Mucosa of rectum (tissue), 2 donors: ENCODE measurements at regions not wholly inside any gene's neighbourhood (a gene's known extent, or its start where the extent isn't known, plus 50 kb on each side); places are given as distances from the start of the nearest gene placed in this dataset.

ENCODE experiments used
- H3K27ac ChIP-seq, 2 donors: one replicate each; pipeline ENCODE4 v1.7.0; 2013; ENCODE audit warnings: inconsistent platforms in 2 of 2, low read depth in 2 of 2, low read length in 2 of 2
- H3K27me3 ChIP-seq, 2 donors: one replicate each; pipeline ENCODE4 v1.7.0; 2013; ENCODE audit warnings: low read length in 2 of 2; ENCODE audit not compliant: control insufficient read depth in 2 of 2, insufficient read depth in 2 of 2
- H3K36me3 ChIP-seq, 2 donors: one replicate each; pipeline ENCODE4 v1.7.0; 2013; ENCODE audit warnings: low read length in 2 of 2; ENCODE audit not compliant: control insufficient read depth in 2 of 2, insufficient read depth in 2 of 2
- H3K4me1 ChIP-seq, 2 donors: one replicate each; pipeline ENCODE4 v1.7.0; 2013; ENCODE audit warnings: low read length in 2 of 2, mild to moderate bottlenecking in 1 of 2; ENCODE audit not compliant: control insufficient read depth in 2 of 2, insufficient read depth in 2 of 2
- H3K4me3 ChIP-seq, 2 donors: one replicate each; pipeline ENCODE4 v1.7.0; 2013; ENCODE audit warnings: low read length in 2 of 2
- H3K9ac ChIP-seq, 2 donors: one replicate each; pipeline ENCODE4 v1.7.0; 2013; ENCODE audit warnings: low read length in 2 of 2, low read depth in 1 of 2, mild to moderate bottlenecking in 1 of 2
- H3K9me3 ChIP-seq, 2 donors: one replicate each; pipeline ENCODE4 v1.7.0; 2013; ENCODE audit warnings: low read length in 2 of 2; ENCODE audit not compliant: control insufficient read depth in 2 of 2
- donor health status: healthy.
- donor health status: Normal muscosa, but diverticular disease.

DNA sequence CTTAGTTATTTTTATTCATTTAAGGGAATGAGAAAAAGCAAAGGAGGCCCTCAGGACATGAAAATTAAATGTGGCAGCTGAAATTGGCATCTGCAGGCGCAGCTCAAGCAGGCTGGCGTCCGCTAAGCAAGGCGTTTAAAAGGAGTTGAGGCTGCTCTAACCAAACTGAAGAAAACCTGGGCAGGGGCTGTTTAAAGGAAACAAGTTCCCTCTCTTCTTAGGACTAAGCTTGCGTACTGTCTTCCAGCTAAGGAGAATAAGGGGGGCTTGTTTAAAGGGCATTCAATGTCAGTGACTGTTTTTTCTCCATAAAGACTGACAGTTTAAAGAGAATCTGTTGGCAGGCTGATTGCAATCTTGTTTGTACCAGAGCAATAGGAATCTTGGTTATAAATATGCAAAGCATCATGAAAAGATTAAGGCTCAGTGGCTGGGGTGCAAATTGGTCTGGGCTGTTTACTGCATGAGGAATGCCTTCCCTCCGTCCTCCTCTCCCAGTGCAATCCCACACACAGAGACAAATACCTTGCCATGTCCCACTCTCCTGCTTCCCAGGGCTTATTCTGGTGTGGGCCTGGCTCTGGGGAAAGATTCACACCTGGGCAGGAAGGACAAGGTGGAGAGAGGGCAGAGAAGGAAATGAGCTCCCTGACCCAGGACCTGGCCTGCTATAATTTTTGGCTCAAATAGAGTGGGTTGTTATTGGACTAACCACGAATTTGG is 85.9 kb upstream of the LIFR start:
- Histone ChIP-seq H3K9ac (no peak overlapping the region), H3K36me3 (no peaks in the 10 kb centered on the region), H3K27ac (no peak overlapping the region), H3K9me3 (no peaks in the 10 kb centered on the region), H3K27me3 (no peaks in the 10 kb centered on the region), H3K4me3 (no peak overlapping the region), H3K4me1 (no peaks in the 10 kb centered on the region)

DNA sequence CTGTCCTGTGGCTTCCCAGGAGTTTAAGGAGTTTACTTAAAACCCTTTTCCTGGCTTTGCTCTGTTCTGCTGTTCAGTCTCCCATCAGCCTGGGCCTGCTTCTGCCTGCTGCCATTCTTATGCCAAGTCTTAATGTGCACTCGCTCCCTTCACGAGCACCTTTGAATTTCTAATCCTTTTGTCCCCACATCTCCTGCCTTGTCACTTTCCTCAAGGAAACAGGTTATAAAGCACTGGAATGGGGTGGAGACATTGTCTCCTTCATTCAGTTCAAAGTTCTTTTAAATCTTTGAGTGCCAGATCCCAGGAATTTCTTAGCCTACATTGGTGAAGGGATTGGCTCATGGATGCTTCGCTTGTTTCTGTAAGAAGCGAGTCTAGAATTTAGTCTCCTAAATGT is 87.2 kb upstream of the LIFR start:
- Histone ChIP-seq H3K4me1 (no peaks in the 10 kb centered on the region), H3K9me3 (no peaks in the 10 kb centered on the region), H3K4me3 (no peak overlapping the region), H3K27ac (no peak overlapping the region), H3K9ac (no peak overlapping the region), H3K27me3 (no peaks in the 10 kb centered on the region), H3K36me3 (no peaks in the 10 kb centered on the region)

DNA sequence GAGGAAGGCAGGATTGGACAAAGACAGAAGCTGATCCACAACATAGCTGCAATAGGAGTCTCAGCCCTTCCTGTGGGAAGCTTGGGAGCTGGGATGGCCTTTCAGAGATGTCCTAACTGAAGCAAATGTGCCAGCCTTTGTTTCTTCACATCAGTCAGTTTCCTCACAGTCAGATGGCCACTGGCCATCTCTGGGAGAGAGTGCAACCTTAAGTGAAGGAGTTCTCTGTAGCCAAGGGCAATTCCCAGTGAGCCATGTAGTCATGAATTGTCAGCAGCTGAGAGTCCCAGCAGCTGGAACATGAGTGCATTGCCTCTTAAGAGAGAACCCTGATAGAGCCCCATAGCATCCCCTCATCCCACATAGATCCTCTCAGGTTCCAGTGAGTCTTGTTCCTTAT is 89.1 kb upstream of the LIFR start:
- no peak overlapping the region for H3K9ac ChIP-seq
- H3K27me3 ChIP-seq, result no peaks in the 10 kb centered on the region
- no peak overlapping the region for H3K27ac ChIP-seq
- no peak overlapping the region for H3K4me3 ChIP-seq
- no peaks in the 10 kb centered on the region for H3K4me1 ChIP-seq
- no peaks in the 10 kb centered on the region for H3K9me3 ChIP-seq
- no peaks in the 10 kb centered on the region for H3K36me3 ChIP-seq

DNA sequence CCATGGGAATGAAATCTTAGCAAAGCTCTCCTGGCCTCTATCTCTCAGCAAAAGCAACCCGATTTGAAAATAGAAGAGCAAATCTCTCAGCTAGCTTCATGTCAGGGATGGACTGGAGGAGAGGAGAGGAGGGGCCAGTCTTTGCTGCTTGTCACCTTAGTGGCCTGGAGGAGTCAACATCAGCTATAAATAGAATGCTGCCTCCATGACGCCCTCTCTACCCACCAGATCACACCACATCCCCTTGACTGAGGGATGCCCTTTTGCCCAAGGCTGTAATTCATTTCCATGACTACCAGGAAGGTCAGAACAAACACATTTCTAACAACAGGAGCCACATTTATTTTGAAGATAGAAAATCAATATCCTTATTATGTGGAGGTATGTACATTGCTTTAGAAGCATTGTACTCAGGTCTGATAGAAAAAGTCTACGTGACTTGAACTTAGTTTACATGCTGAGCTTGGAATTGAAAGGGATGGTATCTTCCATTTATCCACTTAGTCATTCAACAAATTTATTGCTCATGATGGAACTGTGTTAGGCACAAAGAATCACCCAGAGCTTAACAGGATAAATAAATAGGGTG is 92.4 kb upstream of the LIFR start:
- Histone ChIP-seq H3K36me3 (no peaks in the 10 kb centered on the region), H3K4me1 (no peaks in the 10 kb centered on the region), H3K9me3 (no peaks in the 10 kb centered on the region), H3K9ac (no peak overlapping the region), H3K27me3 (no peaks in the 10 kb centered on the region), H3K4me3 (no peak overlapping the region), H3K27ac (no peak overlapping the region)

DNA sequence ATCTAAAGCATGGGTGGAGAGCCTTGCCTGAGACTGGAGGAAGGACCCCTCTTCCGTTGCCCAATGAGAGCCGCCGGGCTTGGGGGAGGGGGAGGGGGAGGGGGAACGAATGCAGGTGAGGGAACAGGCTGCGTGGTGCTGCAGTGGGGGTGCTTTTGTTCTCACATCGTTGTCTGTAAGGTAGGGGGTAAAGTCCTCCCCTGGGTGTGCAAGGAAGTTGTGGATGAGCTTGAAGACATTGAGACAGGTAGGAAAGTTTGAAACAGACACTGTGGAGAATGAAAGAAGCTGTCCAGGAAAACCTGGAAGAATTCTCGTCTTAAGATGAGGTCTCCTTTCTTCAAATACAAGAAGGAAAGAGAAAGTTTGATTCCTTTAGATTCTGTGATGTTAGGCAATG is 94.1 kb upstream of the LIFR start:
- no peaks in the 10 kb centered on the region for H3K9me3 ChIP-seq
- H3K9ac ChIP-seq, result no peak overlapping the region
- no peaks in the 10 kb centered on the region for H3K36me3 ChIP-seq
- no peaks in the 10 kb centered on the region for H3K4me1 ChIP-seq
- H3K27me3 ChIP-seq, result peaks cover 0 to 2% of the 10 kb centered on the region in 2 donors
- H3K4me3 ChIP-seq, result no peak overlapping the region
- no peak overlapping the region for H3K27ac ChIP-seq

DNA sequence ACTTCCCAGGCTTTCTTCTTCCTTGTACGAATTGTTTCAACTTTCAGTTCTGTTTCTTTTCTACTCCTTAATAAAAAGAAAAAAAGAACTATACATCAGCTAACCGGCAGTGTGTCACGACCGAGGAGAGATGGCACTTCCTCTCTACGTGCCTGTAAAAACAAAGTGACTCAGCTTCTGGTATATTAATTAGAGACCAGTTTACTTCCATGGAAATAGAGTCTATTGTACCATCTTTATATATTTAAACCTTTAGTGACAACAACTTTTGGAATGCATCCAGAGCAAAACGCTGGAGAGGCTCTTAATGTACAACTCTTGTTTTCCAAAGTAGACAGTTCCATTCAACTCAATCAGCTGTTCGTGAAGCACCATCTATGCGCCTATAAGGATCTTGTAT is 94.5 kb upstream of the LIFR start:
- Histone ChIP-seq H3K36me3 (no peaks in the 10 kb centered on the region), H3K4me1 (no peaks in the 10 kb centered on the region), H3K9ac (no peak overlapping the region), H3K27me3 (peaks cover 0 to 2% of the 10 kb centered on the region in 2 donors), H3K9me3 (no peaks in the 10 kb centered on the region), H3K4me3 (no peak overlapping the region), H3K27ac (no peak overlapping the region)

DNA sequence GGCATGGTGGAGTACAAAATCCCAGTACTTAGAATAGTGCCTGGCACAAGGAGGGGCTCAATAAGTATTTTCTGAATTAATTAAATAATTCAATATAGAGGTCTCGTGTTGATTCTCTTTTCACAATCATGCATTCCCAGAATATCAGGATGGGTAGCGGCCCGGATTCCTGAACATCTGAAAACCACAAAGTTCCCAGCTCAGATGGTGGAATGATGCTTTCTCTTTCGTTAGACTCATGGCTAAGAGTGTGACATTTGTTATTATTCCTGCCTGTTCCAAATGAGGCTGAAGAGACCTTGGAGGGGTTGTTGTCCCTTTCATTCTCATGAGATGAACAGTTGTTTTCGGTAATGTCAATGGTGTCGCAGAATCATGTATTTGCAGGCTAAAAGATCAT is 95.4 kb upstream of the LIFR start:
- Histone ChIP-seq H3K9me3 (no peaks in the 10 kb centered on the region), H3K36me3 (no peaks in the 10 kb centered on the region), H3K9ac (no peak overlapping the region), H3K27ac (no peak overlapping the region), H3K4me3 (no peak overlapping the region), H3K4me1 (no peaks in the 10 kb centered on the region), H3K27me3 (peaks cover 0 to 2% of the 10 kb centered on the region in 2 donors)

DNA sequence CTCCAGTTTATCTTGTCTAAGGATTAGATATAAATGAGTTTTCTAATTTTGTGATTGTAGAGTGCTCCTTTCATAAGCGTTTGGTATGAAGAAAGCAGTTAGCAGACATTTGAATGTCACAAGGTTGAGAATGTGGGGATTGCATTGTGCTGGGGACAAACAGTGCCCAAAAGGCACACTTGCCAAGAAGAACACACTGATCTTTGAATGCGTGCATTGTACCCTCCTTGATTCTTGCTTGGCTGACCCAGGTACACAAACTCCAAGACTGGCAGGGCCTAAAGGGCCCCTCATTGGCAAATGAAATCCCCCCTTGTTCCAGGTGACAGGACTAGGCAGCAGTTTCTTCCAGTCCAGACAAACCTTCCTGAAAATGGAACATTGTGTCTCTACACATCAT is 96.9 kb upstream of the LIFR start:
- no peak overlapping the region for H3K27ac ChIP-seq

DNA sequence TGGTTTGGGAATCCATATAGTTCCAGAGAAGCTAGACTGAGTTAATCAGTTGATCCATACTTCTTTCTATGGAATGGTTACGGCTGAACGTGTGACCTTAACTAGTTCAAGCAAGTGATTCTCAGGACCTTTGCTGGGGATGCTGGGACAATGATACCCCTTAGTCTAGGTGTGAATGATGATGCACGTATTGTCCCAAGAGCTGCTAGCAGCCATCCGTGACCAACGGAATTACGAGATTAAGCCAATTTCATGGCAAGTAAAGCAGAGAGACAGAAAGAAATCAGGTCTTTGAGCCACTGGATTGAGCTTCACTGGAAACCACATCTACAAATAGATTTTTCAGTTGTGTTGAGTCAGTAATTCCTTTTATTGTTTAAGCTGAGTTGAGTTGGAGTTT is 99.2 kb upstream of the LIFR start:
- Histone ChIP-seq H3K9ac (no peak overlapping the region), H3K36me3 (no peaks in the 10 kb centered on the region), H3K4me1 (no peaks in the 10 kb centered on the region), H3K4me3 (no peak overlapping the region), H3K27ac (no peak overlapping the region), H3K9me3 (no peaks in the 10 kb centered on the region), H3K27me3 (peaks cover 0 to 2% of the 10 kb centered on the region in 2 donors)

More for the DNA sequence above, 96.9 kb upstream of the LIFR start:
- H3K36me3 ChIP-seq, result no peaks in the 10 kb centered on the region
- no peak overlapping the region for H3K4me3 ChIP-seq
- peaks cover 0 to 2% of the 10 kb centered on the region in 2 donors for H3K27me3 ChIP-seq
- H3K4me1 ChIP-seq, result no peaks in the 10 kb centered on the region
- H3K9ac ChIP-seq, result no peak overlapping the region
- H3K9me3 ChIP-seq, result no peaks in the 10 kb centered on the region

DNA sequence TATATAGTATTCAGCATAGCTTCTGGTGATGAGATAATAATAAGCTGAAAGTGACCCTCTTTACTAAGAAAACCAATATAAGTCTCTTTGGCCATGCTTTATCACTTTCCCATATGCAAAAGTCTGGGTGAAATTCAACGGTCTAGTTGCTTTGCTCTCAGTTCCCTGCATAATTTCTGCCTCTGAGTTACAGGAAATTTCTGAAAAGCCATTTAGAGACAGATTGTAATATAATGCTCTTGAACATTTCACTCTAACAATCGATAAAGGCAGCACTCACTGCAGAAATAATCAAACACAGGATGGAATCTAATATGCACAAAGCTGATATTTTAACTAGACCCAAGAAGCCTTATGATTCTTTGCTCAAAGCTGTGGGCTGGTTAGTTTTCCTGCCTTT is 100.1 kb upstream of the LIFR start:
- no peak overlapping the region for H3K9ac ChIP-seq
- no peaks in the 10 kb centered on the region for H3K9me3 ChIP-seq
- H3K36me3 ChIP-seq, result no peaks in the 10 kb centered on the region
- no peak overlapping the region for H3K4me3 ChIP-seq
- H3K27ac ChIP-seq, result no peak overlapping the region
- peaks cover 0 to 2% of the 10 kb centered on the region in 2 donors for H3K27me3 ChIP-seq
- H3K4me1 ChIP-seq, result no peaks in the 10 kb centered on the region
